GM12878 (cell line): ENCODE measurements at regions not wholly inside any gene's neighbourhood (a gene's known extent, or its start where the extent isn't known, plus 50 kb on each side); places are given as distances from the start of the nearest gene placed in this dataset.

Experiments used
- ATAC-seq: fragments of 200-7000 bp; cut with Tn5 transposase; 3 replicates; pipeline ENCODE4 v1.9.1; 2020; ENCODE audit warnings: mild to moderate bottlenecking, moderate library complexity
- BruUV-seq: library from RNA; stranded (reverse); fragments of 400-500 nt; replicated peaks from 2 replicates; lab custom pipeline; 2021; lab: Mats Ljungman, UMichigan
- CTCF ChIA-PET: fragments of 300-600 bp; sonication (Branson Sonifier 250); formaldehyde crosslinking; extraction: SDS; loops from one replicate; lab custom pipeline; 2021; ENCODE audit warnings: inconsistent platforms; lab: Yijun Ruan, JAX
- POLR2A ChIA-PET: fragments of 350-600 bp; formaldehyde crosslinking; extraction: SDS; loops from one replicate; lab custom pipeline; 2021; ENCODE audit warnings: inconsistent platforms; lab: Charles Lee
- RAD21 ChIA-PET: fragments of 300-600 bp; sonication (Branson Sonifier 250); formaldehyde crosslinking; loops from one replicate; lab custom pipeline; 2023; ENCODE audit warnings: antibody characterized with exemption; ENCODE audit not compliant: unreplicated experiment; lab: Charles Lee
- SMC1A ChIA-PET: fragments of 300-600 bp; sonication (Branson Sonifier 250); formaldehyde crosslinking; loops from one replicate; lab custom pipeline; 2023; ENCODE audit not compliant: unreplicated experiment, uncharacterized antibody; lab: Charles Lee
- DNase-seq: peaks from one replicate; pipeline ENCODE4 v3.0.0-alpha.2; 2011; ENCODE audit warnings: low read depth, low spot score
- FAIRE-seq: peaks from 3 replicates; lab custom pipeline; 2011; peaks lifted over from hg19 to GRCh38; lab: Jason Lieb, UNC
- H2AFZ ChIP-seq: 2 replicates; pipeline ENCODE4 v1.6.0; 2011; ENCODE audit warnings: low read depth, low read length, control low read depth; ENCODE audit not compliant: control insufficient read depth
- H3K27ac ChIP-seq: 2 replicates; pipeline ENCODE4 v1.5.1; 2011; ENCODE audit warnings: control low read depth; ENCODE audit not compliant: control insufficient read depth, insufficient read depth
- H3K27me3 ChIP-seq, 2 experiments: replicated peaks in 1 of 2; 2 replicates each; pipeline versions ENCODE4 v1.6.0 to v1.6.1; 2011; ENCODE audit warnings: low read length in 1 of 2; ENCODE audit not compliant: control insufficient read depth in 2 of 2, insufficient read depth in 2 of 2
- H3K36me3 ChIP-seq, 2 experiments: 2 replicates each; pipeline ENCODE4 v1.5.1; 2011; ENCODE audit warnings: low read length in 1 of 2; ENCODE audit not compliant: control insufficient read depth in 2 of 2, insufficient read depth in 2 of 2
- H3K4me1 ChIP-seq: 2 replicates; pipeline ENCODE4 v1.6.1; 2011; ENCODE audit warnings: mild to moderate bottlenecking, low read length, moderate library complexity, mixed read lengths; ENCODE audit not compliant: control insufficient read depth, insufficient read depth
- H3K4me2 ChIP-seq: 2 replicates; pipeline ENCODE4 v1.6.0; 2011; ENCODE audit warnings: control low read depth; ENCODE audit not compliant: control insufficient read depth, insufficient read depth
- H3K4me3 ChIP-seq: fragments of 200-600 bp; sonication (generic); 2 replicates; pipeline ENCODE4 v1.5.1; 2016
- H3K79me2 ChIP-seq: 2 replicates; pipeline ENCODE4 v1.6.0; 2011; ENCODE audit warnings: low read length; ENCODE audit not compliant: control insufficient read depth, insufficient read depth
- H3K9ac ChIP-seq: 2 replicates; pipeline ENCODE4 v1.8.0; 2011; ENCODE audit warnings: low read length, control low read depth, mixed read lengths; ENCODE audit not compliant: control insufficient read depth, insufficient read depth
- H3K9me3 ChIP-seq: replicated peaks from 3 replicates; pipeline ENCODE4 v1.5.1; 2011; ENCODE audit warnings: mild to moderate bottlenecking, low read length; ENCODE audit not compliant: control insufficient read depth, insufficient read depth
- H4K20me1 ChIP-seq: 2 replicates; pipeline ENCODE4 v1.6.0; 2011; ENCODE audit not compliant: control insufficient read depth, insufficient read depth
- ATF7 ChIP-seq: fragments of 450-650 bp; IDR thresholded peaks from 2 replicates; pipeline ENCODE4 v1.6.1; 2016; ENCODE audit warnings: low read depth, mild to moderate bottlenecking
- CBFB ChIP-seq: IDR thresholded peaks from 2 replicates; pipeline ENCODE4 v1.6.1; 2016; ENCODE audit warnings: antibody characterized with exemption, low read depth
- KDM1A ChIP-seq: fragments of 200-600 bp; sonication (generic); IDR thresholded peaks from 2 replicates; pipeline ENCODE4 v1.6.1; 2016; ENCODE audit warnings: borderline replicate concordance
- MEF2A ChIP-seq: IDR thresholded peaks from 2 replicates; pipeline ENCODE4 v1.6.1; 2011; ENCODE audit warnings: low read depth, mild to moderate bottlenecking, low read length, moderate library complexity; ENCODE audit not compliant: insufficient read depth
- NBN ChIP-seq: fragments of 450-650 bp; IDR thresholded peaks from 2 replicates; pipeline ENCODE4 v1.6.1; 2016
- NR2C2 ChIP-seq: IDR thresholded peaks from 2 replicates; pipeline ENCODE4 v1.6.1; 2011; ENCODE audit warnings: borderline replicate concordance, low read depth; ENCODE audit not compliant: control insufficient read depth, insufficient read length
- RBBP5 ChIP-seq: fragments of 200-600 bp; sonication (generic); conservative IDR thresholded peaks from 2 replicates; pipeline ENCODE4 v1.6.1; 2016
- RCOR1 ChIP-seq: conservative IDR thresholded peaks from 2 replicates; pipeline ENCODE4 v1.6.1; 2012; ENCODE audit warnings: low read depth, low read length, improper control_type of control experiment
- RFX5 ChIP-seq: IDR thresholded peaks from 2 replicates; pipeline ENCODE4 v1.6.1; 2011; ENCODE audit warnings: low read depth, low read length, improper control_type of control experiment
- SMAD1 ChIP-seq: fragments of 450-650 bp; IDR thresholded peaks from 2 replicates; pipeline ENCODE4 v1.6.1; 2018; ENCODE audit warnings: mild to moderate bottlenecking, low read depth; ENCODE audit not compliant: partially characterized antibody
- ZZZ3 ChIP-seq: IDR thresholded peaks from 2 replicates; pipeline ENCODE4 v1.6.1; 2011; ENCODE audit warnings: low read depth; ENCODE audit not compliant: control insufficient read depth, insufficient read length
- WGBS: methylation state at CpG from one replicate; pipeline ENCODE4 v1.1.6; 2016; ENCODE audit warnings: low lambda C conversion rate; ENCODE audit not compliant: insufficient replicate concordance, insufficient coverage; ENCODE audit errors: missing lambda C conversion rate; 5-methylcytosine and 5-hydroxymethylcytosine counted together
- in situ Hi-C: fragments of 300-500 bp; cut with MboI; formaldehyde crosslinking; loops from 9 replicates; pipeline ENCODE4 v1.14.3; 2018; ENCODE audit warnings: mixed read lengths
- intact Hi-C: fragments of 100-400 bp; cut with micrococcal nuclease; formaldehyde crosslinking; loops from one replicate; pipeline ENCODE4 v1.14.2; 2022; ENCODE audit not compliant: unreplicated experiment
- TF ChIP-seq, protein P1 (sequence below): fragments of 450-650 bp; IDR thresholded peaks from 2 replicates; pipeline ENCODE4 v1.6.1; 2018; ENCODE audit warnings: borderline replicate concordance, mild to moderate bottlenecking; ENCODE audit not compliant: partially characterized antibody
- TF ChIP-seq, protein P2 (sequence below): fragments of 450-650 bp; IDR thresholded peaks from 2 replicates; pipeline ENCODE4 v1.6.1; 2016; ENCODE audit warnings: mild to moderate bottlenecking
- TF ChIP-seq, protein P3 (sequence below): IDR thresholded peaks from 2 replicates; pipeline ENCODE4 v1.6.1; 2011; ENCODE audit warnings: mild to moderate bottlenecking, low read depth, low read length, moderate library complexity; ENCODE audit not compliant: insufficient replicate concordance
- TF ChIP-seq, protein P4 (sequence below): fragments of 450-650 bp; IDR thresholded peaks from 2 replicates; pipeline ENCODE4 v1.6.1; 2017; ENCODE audit warnings: antibody characterized with exemption, mild to moderate bottlenecking, moderate library complexity

DNA sequence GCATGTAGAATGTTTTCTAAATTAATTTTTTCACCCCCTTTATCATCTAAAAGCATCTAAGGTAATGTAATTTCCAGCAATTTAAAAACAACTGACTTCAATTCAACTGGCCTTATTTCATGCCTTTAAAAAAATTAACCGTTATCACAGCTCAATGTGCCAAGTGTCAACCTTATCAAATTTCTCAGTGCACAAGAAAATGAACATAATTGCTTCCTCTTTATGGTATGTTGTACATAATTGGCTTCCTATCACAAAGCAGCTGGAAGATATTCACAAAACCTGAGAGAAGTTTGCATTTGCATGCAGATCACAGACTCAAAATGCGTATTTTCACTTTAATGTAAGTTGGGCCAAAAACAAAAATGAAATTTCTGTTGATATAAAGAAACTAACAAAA lies 966.4 kb downstream of the GRM8 start:
- H3K27me3 ChIP-seq: no peaks in the 10 kb centered on the region
- intact Hi-C loops (no loop called here), in situ Hi-C loops (no loop called here)
- FAIRE-seq: no peak
- RAD21 ChIA-PET: no interaction called here
- H3K4me3 ChIP-seq: no peak overlapping the region
- H3K9ac ChIP-seq: no peak overlapping the region
- H3K79me2 ChIP-seq: no peaks in the 10 kb centered on the region
- H3K27ac ChIP-seq: no peak overlapping the region
- no peak overlapping the region for H2AFZ ChIP-seq
- H3K9me3 ChIP-seq: no peaks in the 10 kb centered on the region; the same call in 2 of the 3 replicates
- DNase-seq: no peak
- POLR2A ChIA-PET: no interaction called here
- H4K20me1 ChIP-seq: no peaks in the 10 kb centered on the region
- WGBS: 21% methylated on average over 2 of the region's 2 CpGs
- no peak overlapping the region for H3K4me2 ChIP-seq
- SMC1A ChIA-PET: interaction anchor here (0.7 kb wide), 1 partner anchor 71 kb away, joined by 3 read pairs; no protein-coding TSS in a partner anchor
- H3K36me3 ChIP-seq: no peaks in the 10 kb centered on the region
- no peaks in the 10 kb centered on the region for H3K4me1 ChIP-seq
- CTCF ChIA-PET: no interaction called here
- no TSS peak for BruUV-seq
- ATAC-seq: no peak
- TF ChIP-seq CBFB (no peak), KDM1A (no peak), SMAD1 (no peak), ZZZ3 (no peak), MEF2A (no peak), RCOR1 (no peak), ATF7 (no peak), NR2C2 (no peak), NBN (no peak), RBBP5 (no peak), RFX5 (no peak)
- TF ChIP-seq, protein P1, sequence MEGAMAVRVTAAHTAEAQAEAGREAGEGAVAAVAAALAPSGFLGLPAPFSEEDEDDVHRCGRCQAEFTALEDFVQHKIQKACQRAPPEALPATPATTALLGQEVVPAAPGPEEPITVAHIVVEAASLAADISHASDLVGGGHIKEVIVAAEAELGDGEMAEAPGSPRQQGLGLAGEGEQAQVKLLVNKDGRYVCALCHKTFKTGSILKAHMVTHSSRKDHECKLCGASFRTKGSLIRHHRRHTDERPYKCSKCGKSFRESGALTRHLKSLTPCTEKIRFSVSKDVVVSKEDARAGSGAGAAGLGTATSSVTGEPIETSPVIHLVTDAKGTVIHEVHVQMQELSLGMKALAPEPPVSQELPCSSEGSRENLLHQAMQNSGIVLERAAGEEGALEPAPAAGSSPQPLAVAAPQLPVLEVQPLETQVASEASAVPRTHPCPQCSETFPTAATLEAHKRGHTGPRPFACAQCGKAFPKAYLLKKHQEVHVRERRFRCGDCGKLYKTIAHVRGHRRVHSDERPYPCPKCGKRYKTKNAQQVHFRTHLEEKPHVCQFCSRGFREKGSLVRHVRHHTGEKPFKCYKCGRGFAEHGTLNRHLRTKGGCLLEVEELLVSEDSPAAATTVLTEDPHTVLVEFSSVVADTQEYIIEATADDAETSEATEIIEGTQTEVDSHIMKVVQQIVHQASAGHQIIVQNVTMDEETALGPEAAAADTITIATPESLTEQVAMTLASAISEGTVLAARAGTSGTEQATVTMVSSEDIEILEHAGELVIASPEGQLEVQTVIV: no peak
- TF ChIP-seq, protein P2, sequence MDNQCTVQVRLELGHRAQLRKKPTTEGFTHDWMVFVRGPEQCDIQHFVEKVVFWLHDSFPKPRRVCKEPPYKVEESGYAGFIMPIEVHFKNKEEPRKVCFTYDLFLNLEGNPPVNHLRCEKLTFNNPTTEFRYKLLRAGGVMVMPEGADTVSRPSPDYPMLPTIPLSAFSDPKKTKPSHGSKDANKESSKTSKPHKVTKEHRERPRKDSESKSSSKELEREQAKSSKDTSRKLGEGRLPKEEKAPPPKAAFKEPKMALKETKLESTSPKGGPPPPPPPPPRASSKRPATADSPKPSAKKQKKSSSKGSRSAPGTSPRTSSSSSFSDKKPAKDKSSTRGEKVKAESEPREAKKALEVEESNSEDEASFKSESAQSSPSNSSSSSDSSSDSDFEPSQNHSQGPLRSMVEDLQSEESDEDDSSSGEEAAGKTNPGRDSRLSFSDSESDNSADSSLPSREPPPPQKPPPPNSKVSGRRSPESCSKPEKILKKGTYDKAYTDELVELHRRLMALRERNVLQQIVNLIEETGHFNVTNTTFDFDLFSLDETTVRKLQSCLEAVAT: no peak
- TF ChIP-seq, protein P3, sequence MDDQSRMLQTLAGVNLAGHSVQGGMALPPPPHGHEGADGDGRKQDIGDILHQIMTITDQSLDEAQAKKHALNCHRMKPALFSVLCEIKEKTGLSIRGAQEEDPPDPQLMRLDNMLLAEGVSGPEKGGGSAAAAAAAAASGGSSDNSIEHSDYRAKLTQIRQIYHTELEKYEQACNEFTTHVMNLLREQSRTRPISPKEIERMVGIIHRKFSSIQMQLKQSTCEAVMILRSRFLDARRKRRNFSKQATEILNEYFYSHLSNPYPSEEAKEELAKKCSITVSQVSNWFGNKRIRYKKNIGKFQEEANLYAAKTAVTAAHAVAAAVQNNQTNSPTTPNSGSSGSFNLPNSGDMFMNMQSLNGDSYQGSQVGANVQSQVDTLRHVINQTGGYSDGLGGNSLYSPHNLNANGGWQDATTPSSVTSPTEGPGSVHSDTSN: no peak
- TF ChIP-seq, protein P4, sequence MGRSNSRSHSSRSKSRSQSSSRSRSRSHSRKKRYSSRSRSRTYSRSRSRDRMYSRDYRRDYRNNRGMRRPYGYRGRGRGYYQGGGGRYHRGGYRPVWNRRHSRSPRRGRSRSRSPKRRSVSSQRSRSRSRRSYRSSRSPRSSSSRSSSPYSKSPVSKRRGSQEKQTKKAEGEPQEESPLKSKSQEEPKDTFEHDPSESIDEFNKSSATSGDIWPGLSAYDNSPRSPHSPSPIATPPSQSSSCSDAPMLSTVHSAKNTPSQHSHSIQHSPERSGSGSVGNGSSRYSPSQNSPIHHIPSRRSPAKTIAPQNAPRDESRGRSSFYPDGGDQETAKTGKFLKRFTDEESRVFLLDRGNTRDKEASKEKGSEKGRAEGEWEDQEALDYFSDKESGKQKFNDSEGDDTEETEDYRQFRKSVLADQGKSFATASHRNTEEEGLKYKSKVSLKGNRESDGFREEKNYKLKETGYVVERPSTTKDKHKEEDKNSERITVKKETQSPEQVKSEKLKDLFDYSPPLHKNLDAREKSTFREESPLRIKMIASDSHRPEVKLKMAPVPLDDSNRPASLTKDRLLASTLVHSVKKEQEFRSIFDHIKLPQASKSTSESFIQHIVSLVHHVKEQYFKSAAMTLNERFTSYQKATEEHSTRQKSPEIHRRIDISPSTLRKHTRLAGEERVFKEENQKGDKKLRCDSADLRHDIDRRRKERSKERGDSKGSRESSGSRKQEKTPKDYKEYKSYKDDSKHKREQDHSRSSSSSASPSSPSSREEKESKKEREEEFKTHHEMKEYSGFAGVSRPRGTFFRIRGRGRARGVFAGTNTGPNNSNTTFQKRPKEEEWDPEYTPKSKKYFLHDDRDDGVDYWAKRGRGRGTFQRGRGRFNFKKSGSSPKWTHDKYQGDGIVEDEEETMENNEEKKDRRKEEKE: no peak
